BLaER1 (cell line): ENCODE measurements at regions not wholly inside any gene's neighbourhood (a gene's known extent, or its start where the extent isn't known, plus 50 kb on each side); places are given as distances from the start of the nearest gene placed in this dataset.

Source experiments
- H3K27ac ChIP-seq: shearing (Covaris generic); formaldehyde crosslinking; 2 replicates; pipeline ENCODE4 v1.8.1; 2022
- H3K27me3 ChIP-seq: shearing (Covaris generic); formaldehyde crosslinking; 2 replicates; pipeline ENCODE4 v1.8.1; 2022
- H3K36me3 ChIP-seq: shearing (Covaris generic); formaldehyde crosslinking; 2 replicates; pipeline ENCODE4 v1.8.1; 2022
- H3K4me1 ChIP-seq: shearing (Covaris generic); formaldehyde crosslinking; 2 replicates; pipeline ENCODE4 v1.8.1; 2022
- H3K4me2 ChIP-seq: shearing (Covaris generic); formaldehyde crosslinking; 2 replicates; pipeline ENCODE4 v1.8.1; 2022
- H3K4me3 ChIP-seq: shearing (Covaris generic); formaldehyde crosslinking; 2 replicates; pipeline ENCODE4 v1.8.1; 2022
- H3K9ac ChIP-seq: shearing (Covaris generic); formaldehyde crosslinking; 2 replicates; pipeline ENCODE4 v1.8.1; 2022
- H3K9me3 ChIP-seq: shearing (Covaris generic); formaldehyde crosslinking; 2 replicates; pipeline ENCODE4 v1.8.1; 2022
- H4K20me1 ChIP-seq: shearing (Covaris generic); formaldehyde crosslinking; 2 replicates; pipeline ENCODE4 v1.8.1; 2022
- Cebpa-rat ChIP-seq: shearing (Covaris generic); IDR thresholded peaks from 2 replicates; pipeline ENCODE4 v1.8.1; 2022

DNA sequence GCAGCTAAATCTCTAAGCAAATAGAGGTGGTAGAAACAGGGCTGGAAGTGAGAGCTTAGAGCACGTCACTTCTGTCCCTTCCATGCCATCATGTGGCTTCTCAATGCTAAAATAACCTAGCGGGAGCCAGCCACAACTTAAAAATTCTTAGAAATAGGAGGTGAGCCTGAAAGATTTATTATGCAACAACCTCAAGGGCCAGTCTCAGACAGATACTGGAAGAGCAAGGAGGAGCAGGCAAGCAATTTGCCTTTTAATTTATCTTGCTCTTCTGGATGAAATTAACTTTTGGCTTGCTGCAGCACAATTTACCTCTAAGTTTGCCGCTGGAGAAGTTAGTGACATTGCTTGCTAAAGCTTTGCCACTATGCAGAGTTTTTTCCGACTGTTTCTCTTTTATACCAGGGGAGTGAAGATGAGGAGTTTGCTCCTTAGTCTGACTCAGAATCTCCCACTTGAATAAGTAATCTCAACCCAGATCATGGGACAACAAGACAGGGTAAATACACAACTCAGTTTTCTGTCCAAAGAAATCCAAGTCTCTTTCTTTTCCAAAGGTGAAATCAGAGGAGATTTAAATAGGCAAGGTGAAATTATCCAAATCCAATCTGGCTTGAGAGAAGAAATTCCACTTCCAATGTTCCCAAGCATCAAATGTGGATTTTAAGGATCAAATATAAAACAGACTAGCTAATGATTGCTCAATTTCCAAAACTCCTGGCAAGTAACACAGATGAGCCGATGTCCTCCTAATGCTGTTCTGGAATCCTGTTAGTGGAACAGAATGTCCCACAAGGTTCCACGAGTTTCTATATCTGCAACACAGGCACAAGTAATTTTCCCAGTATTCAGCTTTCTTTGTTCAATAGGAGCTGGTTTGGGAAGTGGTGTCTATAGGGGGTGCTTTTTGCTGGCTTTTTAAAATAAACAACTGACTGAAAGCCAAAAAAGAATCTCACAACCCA is 329.4 kb upstream of the RORA start:
- H3K36me3 ChIP-seq: no peaks in the 10 kb centered on the region
- no peak overlapping the region for H3K9ac ChIP-seq
- H3K27ac ChIP-seq: no peak overlapping the region
- H3K27me3 ChIP-seq: no peaks in the 10 kb centered on the region
- H4K20me1 ChIP-seq: no peaks in the 10 kb centered on the region
- TF ChIP-seq Cebpa-rat: no peak
- peaks cover 41% of the 10 kb centered on the region for H3K4me1 ChIP-seq
- H3K4me3 ChIP-seq: no peak overlapping the region
- H3K9me3 ChIP-seq: no peaks in the 10 kb centered on the region
- no peak overlapping the region for H3K4me2 ChIP-seq

DNA sequence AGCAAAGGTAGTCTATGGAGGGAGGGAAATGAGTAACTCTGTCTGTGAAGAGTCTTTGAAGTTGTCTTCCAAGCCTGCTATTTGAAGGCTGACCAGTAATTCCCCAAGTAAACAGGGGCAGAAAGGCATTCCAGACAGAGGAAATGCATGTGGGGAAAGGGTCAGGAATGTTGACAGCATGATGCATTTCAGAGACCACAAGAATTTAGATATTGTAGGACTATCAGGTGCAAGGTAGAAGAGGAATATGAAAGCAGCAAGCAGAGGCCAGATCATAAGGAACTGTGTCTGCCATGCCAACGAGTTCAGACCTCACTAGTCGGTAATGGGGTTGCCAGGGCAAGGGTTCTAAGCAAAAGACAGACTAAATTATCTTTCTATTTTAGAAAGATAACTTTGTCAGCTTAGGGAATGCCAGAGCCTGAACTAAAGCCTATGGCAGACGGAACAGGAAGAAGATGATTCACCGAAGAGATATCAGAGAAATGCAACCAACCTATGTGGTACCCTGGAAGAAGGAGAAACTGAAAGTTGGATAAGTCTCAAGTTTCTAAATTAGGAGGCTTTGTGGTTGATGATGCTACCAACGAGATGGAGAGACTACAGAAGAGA is 327.0 kb upstream of the RORA start:
- Histone ChIP-seq H3K4me3 (no peak overlapping the region), H3K27ac (no peak overlapping the region), H3K36me3 (no peaks in the 10 kb centered on the region), H3K4me2 (peak overlapping the region; percentile 51), H3K9ac (no peak overlapping the region), H4K20me1 (no peaks in the 10 kb centered on the region), H3K27me3 (no peaks in the 10 kb centered on the region), H3K9me3 (no peaks in the 10 kb centered on the region), H3K4me1 (peaks cover 26% of the 10 kb centered on the region)
- no peak for TF ChIP-seq Cebpa-rat

DNA sequence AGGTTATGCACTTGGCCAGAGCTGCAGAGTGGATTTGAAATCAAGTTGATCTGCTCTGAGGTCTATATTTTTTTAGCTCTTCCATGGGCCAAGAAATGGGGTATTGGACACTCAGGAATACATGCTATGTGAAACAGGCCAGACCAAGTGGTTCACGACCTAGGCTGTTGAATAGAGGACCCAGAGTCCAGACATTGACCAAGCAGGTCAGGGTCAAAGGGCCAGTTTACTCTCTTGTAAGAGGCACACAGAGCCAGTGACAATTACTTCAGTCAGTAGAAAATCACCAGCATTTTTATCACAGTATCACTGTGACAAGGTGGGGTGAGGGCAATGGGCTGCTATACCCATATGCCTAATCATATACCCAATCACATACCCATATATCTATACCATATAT is 320.6 kb upstream of the RORA start:
- Histone ChIP-seq H3K36me3 (no peaks in the 10 kb centered on the region), H3K4me2 (no peak overlapping the region), H3K27me3 (no peaks in the 10 kb centered on the region), H3K9ac (no peak overlapping the region), H3K27ac (no peak overlapping the region), H3K9me3 (no peaks in the 10 kb centered on the region), H3K4me1 (peaks cover 5% of the 10 kb centered on the region), H3K4me3 (no peak overlapping the region), H4K20me1 (no peaks in the 10 kb centered on the region)
- TF ChIP-seq Cebpa-rat: no peak

DNA sequence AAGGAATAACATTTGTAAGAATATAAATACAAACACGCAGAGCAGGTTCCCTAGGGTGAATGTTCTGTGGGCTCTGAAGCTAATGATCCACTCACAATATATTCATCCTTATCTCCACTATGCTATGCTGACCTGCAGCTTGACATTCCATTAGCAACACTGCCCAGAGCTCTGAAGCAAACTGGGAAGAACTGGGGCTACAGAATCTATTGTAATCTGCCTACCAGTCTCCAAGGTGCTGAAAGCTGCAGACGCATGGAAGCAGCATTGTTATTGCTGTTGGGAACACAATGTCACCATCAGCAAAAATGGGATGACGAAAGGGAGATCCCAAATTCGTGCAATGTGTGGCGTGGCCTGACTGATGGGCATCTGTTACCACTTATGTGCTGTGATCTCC is 316.7 kb upstream of the RORA start:
- no peak overlapping the region for H3K4me3 ChIP-seq
- H3K9ac ChIP-seq: no peak overlapping the region
- H3K27ac ChIP-seq: no peak overlapping the region
- no peak for TF ChIP-seq Cebpa-rat
- H3K36me3 ChIP-seq: no peaks in the 10 kb centered on the region
- no peak overlapping the region for H3K4me2 ChIP-seq
- H3K4me1 ChIP-seq: no peaks in the 10 kb centered on the region
- no peaks in the 10 kb centered on the region for H3K27me3 ChIP-seq
- no peaks in the 10 kb centered on the region for H4K20me1 ChIP-seq
- H3K9me3 ChIP-seq: no peaks in the 10 kb centered on the region

DNA sequence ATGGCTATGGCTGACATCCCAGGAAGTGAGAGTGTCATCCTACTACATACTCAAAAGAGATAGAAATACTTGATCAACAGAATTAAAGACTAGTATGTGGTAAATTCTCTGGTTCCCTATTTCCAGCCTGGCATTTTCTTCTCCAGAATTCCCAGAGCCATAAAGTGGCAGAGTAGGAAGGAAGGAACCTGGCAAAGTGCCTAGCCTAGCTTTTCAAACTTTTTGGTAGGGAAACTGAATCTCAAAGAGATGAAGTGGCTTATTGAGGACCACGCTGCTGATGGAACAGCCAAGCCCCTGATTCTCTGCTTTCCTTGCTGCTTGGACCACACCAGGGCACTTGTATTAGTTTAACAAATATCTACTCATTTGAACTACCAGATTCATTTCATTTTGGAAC is 312.4 kb upstream of the RORA start:
- TF ChIP-seq Cebpa-rat: no peak
- Histone ChIP-seq H3K9me3 (no peaks in the 10 kb centered on the region), H4K20me1 (no peaks in the 10 kb centered on the region), H3K27ac (no peak overlapping the region), H3K4me3 (no peak overlapping the region), H3K9ac (no peak overlapping the region), H3K27me3 (no peaks in the 10 kb centered on the region), H3K4me2 (no peak overlapping the region), H3K4me1 (peaks cover 3% of the 10 kb centered on the region; the same call in 1 of the 2 replicates), H3K36me3 (no peaks in the 10 kb centered on the region)

DNA sequence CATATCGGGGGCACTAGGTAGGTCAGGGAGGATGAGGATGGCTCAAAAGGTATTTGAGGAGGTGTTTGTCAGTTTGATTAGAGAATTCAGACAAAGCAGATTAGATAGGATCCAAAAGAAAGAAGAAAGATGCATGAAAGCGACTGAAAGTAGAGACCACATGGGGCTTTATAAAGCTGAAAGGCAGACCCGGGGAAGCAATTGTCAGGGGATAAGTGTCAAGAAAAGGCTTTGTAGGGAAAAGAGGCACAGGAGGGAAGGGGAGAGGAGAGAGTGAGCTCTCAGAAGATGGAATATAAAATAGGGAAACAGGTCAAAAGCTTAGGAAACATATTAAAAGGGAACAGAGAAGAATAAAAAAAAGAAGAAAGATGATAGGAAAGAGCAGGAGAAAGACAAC is 308.2 kb upstream of the RORA start:
- Histone ChIP-seq H3K9me3 (no peaks in the 10 kb centered on the region), H3K4me1 (peaks cover 39% of the 10 kb centered on the region), H3K9ac (no peak overlapping the region), H3K4me2 (no peak overlapping the region), H3K4me3 (no peak overlapping the region), H4K20me1 (no peaks in the 10 kb centered on the region), H3K36me3 (no peaks in the 10 kb centered on the region), H3K27ac (no peak overlapping the region), H3K27me3 (no peaks in the 10 kb centered on the region)
- no peak for TF ChIP-seq Cebpa-rat

DNA sequence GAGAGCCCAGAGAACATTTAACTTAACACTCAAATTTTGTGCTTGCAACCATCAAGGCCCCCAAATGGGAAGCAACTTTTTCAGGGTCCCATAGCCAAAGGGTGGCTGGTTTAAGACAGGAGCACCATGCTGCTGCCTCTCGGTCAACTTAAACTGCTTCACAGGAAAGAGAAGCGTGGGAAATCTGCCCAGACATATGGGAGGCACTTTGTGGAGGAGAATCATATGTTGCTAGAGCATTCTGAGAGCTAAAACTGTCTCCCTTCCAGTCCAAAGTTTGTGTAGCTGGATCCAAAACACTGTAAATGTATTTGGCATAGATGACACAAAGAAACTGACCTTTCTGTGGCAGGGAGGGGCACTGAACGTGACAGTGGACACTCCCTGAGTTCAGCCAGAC is 305.9 kb upstream of the RORA start:
- H3K4me3 ChIP-seq: no peak overlapping the region
- no peaks in the 10 kb centered on the region for H3K9me3 ChIP-seq
- H3K27ac ChIP-seq: peak overlapping the region; percentile 73
- H3K36me3 ChIP-seq: no peaks in the 10 kb centered on the region
- H3K27me3 ChIP-seq: no peaks in the 10 kb centered on the region
- H3K4me1 ChIP-seq: peaks cover 57% of the 10 kb centered on the region
- H3K4me2 ChIP-seq: peak overlapping the region; percentile 85
- no peak for TF ChIP-seq Cebpa-rat
- no peaks in the 10 kb centered on the region for H4K20me1 ChIP-seq
- no peak overlapping the region; the same call in 1 of the 2 replicates for H3K9ac ChIP-seq

DNA sequence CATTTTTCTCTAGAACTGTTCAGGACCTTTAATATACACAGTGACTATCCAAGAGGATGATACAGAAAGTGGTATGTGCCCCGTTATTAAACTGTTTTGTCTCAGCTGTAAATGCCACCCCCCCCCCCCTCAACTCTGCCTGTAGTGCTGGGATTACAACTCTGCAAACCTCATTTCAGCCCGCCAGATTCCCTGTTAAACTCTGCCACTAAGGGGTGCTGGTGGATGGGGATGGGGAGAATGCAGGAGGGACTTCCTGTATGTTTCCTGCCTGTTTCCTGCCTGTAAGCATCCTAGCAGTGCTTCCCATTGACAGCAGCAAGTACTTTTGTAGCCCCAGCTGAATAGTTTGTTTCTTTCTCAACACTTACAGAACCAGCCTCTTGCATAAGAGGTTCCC is 301.7 kb upstream of the RORA start:
- TF ChIP-seq Cebpa-rat: no peak
- Histone ChIP-seq H3K36me3 (no peaks in the 10 kb centered on the region), H3K4me2 (peak overlapping the region; percentile 67), H3K9ac (no peak overlapping the region), H3K27ac (no peak overlapping the region), H4K20me1 (no peaks in the 10 kb centered on the region), H3K4me1 (peaks cover 88% of the 10 kb centered on the region), H3K4me3 (no peak overlapping the region), H3K27me3 (no peaks in the 10 kb centered on the region), H3K9me3 (no peaks in the 10 kb centered on the region)

DNA sequence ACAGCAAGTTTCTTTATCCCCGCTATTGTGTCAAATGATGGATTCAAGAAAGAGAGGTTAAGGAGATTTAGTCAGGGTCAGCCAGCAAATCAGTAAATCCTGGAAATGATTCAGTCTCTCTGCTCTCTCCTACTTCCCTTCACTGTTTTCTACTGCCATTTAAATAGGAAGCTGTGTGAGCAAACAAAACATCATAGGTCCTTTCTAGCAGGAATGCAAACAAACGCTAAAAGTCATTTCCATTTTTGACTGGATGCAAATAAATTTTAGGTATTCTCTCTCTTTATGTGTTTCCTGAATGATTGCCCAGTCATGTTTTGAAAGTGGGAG is 299.4 kb upstream of the RORA start:
- Histone ChIP-seq H3K4me1 (peaks cover 88% of the 10 kb centered on the region), H3K9ac (peak overlapping the region; percentile 41), H3K4me3 (peak overlapping the region; percentile 22; the same call in 1 of the 2 replicates), H3K36me3 (no peaks in the 10 kb centered on the region), H3K4me2 (peak overlapping the region; percentile 71), H3K27me3 (no peaks in the 10 kb centered on the region), H4K20me1 (no peaks in the 10 kb centered on the region), H3K9me3 (no peaks in the 10 kb centered on the region), H3K27ac (peak overlapping the region; percentile 81)
- no peak for TF ChIP-seq Cebpa-rat

DNA sequence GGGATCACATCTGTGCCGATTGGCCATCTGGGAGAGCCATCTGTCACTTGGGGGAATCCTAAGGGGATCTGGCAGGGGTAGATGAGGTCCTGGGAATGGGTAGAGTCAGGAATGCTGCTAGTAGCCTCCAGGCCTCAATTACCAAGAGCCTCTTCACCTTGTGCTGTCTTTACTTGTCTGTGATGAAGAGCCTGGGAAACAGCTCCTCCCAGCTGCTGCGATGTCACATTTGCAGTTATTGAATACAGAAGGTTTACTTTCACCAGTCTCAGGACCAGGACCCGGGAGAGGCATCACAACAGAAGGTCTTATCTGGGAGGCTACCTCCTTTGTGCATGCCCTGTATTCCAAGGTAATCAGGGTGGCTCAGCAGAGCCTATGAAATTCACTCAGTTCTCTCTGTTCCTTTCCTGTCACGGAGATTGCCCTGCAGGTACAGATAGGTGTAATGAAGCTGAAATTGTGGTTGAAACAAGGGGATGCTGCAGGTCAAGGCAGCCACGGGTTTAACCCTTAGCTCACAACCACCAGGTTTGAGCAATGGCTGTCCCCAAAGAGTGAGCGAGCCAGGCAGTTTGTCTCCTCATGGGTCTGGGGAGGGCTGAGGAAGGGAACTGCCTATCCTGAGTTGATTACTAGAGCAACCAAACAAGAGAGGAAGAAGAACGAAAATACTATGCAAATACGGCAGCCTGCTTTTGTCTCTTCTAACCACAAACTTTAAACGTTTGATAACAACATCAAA is 298.9 kb upstream of the RORA start:
- no peaks in the 10 kb centered on the region for H4K20me1 ChIP-seq
- H3K36me3 ChIP-seq: no peaks in the 10 kb centered on the region
- H3K27ac ChIP-seq: peak overlapping the region; percentile 81
- H3K4me3 ChIP-seq: peak overlapping the region; percentile 22; the same call in 1 of the 2 replicates
- H3K4me1 ChIP-seq: peaks cover 88% of the 10 kb centered on the region
- H3K9ac ChIP-seq: peak overlapping the region; percentile 41
- no peaks in the 10 kb centered on the region for H3K9me3 ChIP-seq
- TF ChIP-seq Cebpa-rat: no peak
- no peaks in the 10 kb centered on the region for H3K27me3 ChIP-seq
- H3K4me2 ChIP-seq: peak overlapping the region; percentile 71
